GM20000 (cell line): ENCODE measurements at regions not wholly inside any gene's neighbourhood (a gene's known extent, or its start where the extent isn't known, plus 50 kb on each side); places are given as distances from the start of the nearest gene placed in this dataset.

Experiments
- DNase-seq: peaks from one replicate; pipeline ENCODE4 v3.0.0; 2012; ENCODE audit warnings: low spot score
- CTCF ChIP-seq: IDR thresholded peaks from 2 replicates; pipeline ENCODE4 v1.5.1; 2012; ENCODE audit warnings: mild to moderate bottlenecking, control low read depth; ENCODE audit errors: extremely low read depth, missing control alignments

- no peak for DNase-seq
Measured at GRCh38 chrX:35664833-35665232, 133.3 kb upstream of the MAGEB16 start.

GRCh38 chrX:35665311-35665710 is 132.8 kb upstream of the MAGEB16 start:
- no peak for TF ChIP-seq CTCF
- DNase-seq, result no peak

More at GRCh38 chrX:35664833-35665232, 133.3 kb upstream of the MAGEB16 start:
- no peak for TF ChIP-seq CTCF

DNA sequence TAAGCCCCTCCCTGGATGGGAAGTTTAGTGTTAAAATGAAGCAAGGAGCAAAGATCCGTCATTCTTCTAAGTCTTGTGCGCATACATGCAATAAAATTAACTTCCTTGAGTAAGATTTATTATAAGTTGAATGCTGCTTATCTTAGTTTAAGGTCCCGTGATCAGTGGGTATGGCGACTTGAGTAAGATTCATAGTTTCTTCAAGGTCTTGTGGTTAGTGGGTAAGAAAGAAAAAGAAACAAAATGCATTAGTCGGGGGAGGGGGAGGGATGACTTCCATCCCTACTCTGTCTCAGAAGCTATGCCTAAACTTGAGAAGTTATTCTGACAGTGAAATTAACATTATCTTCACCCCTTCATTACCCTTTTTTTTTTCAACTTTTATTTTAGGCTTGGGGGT is 127.3 kb upstream of the MAGEB16 start:
- DNase-seq, result no peak
- TF ChIP-seq CTCF, result no peak

DNA sequence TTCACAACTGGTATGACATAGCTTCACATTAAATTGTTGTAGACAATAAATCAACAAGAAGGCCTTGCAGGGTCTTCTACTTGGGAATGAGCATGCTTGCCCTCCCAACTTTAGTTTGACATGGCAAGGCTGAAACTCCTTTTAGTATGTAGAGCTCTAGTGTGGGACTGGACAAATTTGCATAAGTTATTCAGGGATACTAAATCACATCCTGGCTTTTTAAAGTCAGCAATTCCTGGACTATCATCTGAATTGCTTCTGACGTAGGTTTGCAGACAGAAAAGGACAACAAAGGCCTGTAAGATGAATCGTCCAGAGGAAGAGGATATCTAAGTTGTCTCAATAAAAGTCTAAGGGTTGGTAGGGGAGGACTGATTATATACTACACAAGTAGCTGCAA is 123.0 kb upstream of the MAGEB16 start:
- DNase-seq, result no peak
- TF ChIP-seq CTCF, result no peak

DNA sequence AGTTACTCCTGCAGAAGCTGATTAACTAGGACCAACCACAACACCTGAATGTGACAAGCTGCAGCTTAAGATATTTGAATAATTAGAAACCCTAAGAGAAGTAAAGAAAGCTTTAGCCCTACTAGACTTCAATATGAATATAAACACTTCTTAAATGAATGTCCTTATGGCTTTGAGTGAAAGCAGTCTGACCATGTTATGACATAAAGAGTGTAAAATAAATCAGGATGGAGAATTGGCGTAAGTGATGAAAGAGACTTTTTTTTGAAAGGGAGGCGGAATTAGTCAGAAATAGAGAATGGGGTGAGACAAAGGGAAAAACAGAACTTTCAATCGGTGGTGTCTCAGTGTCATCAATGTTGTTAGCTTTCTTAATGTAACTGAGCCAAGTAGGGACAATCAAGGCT is 117.2 kb upstream of the MAGEB16 start:
- no peak for DNase-seq
- no peak for TF ChIP-seq CTCF

DNA sequence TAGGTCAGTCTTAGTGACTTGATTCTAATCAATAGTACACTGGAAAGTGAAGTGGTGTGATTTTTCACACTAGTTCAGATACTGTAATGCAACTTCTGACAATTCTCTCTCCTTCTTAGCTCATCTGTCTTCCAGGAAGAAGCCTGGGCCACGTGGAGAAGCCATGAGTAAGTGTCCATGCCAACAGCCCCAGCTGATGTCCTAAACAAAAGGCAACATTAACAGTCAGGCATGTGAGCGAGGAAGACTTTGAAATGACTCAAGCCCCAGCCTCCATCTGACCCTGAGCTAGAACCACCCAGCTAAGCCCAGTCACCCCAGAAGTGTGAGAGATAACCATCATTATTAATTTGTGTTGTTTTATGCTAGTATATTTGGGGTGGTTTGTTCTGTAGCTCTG is 115.7 kb upstream of the MAGEB16 start:
- no peak for TF ChIP-seq CTCF
- no peak for DNase-seq

GRCh38 chrX:35696760-35697234 is 101.3 kb upstream of the MAGEB16 start:
- no peak for DNase-seq
- no peak for TF ChIP-seq CTCF

GRCh38 chrX:35699642-35700041 is 98.5 kb upstream of the MAGEB16 start:
- no peak for DNase-seq
- TF ChIP-seq CTCF, result no peak
